Stromal cell of bone marrow (primary cell): ENCODE measurements at regions not wholly inside any gene's neighbourhood (a gene's known extent, or its start where the extent isn't known, plus 50 kb on each side); places are given as distances from the start of the nearest gene placed in this dataset.
"Not testable (repeated sequence)": the region's sequence is repeated elsewhere in the genome, so short reads cannot be mapped to it uniquely, and the experiment has no call there.

Source experiments
- DNase-seq: peaks from one replicate; pipeline ENCODE4 v3.0.0-alpha.2; 2012; ENCODE audit warnings: low read depth

DNA sequence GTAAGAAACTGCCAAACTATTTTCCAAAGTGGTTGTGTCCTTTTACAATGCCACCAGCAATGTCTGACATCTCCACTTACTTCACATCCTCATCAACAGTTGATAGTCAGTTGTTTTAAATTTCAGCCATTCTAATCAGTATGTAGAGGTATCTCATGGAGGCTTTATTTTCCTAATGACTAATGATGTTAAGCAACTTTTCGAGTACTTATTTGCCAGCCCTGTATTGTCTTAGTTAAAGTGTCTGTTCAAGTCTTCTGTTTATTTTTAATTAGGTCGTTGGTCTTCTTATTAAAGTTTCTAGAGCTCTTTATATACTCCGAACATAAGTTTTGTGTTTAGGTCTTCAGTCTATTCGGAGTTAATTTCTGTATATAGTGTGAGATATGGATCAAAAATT is 54.9 kb upstream of the NBPF12 start:
- not testable (repeated sequence) for DNase-seq

DNA sequence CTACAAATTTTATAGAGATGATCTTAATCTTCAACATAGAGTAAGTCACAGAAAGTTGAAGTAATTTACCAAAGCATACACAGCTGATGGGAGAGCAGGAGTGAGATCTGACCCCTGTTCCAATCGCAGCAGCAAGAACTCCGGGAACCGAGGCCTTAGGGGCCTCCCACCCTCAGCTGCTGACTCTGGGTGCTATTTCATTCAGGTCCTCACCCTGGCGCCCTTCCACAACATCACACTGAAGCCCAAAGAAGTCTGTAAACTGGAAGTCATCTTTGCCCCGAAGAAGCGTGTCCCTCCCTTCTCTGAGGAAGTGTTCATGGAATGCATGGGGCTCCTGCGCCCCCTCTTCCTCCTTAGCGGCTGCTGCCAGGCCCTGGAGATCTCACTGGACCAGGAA is 57.0 kb upstream of the NBPF12 start:
- not testable (repeated sequence) for DNase-seq

DNA sequence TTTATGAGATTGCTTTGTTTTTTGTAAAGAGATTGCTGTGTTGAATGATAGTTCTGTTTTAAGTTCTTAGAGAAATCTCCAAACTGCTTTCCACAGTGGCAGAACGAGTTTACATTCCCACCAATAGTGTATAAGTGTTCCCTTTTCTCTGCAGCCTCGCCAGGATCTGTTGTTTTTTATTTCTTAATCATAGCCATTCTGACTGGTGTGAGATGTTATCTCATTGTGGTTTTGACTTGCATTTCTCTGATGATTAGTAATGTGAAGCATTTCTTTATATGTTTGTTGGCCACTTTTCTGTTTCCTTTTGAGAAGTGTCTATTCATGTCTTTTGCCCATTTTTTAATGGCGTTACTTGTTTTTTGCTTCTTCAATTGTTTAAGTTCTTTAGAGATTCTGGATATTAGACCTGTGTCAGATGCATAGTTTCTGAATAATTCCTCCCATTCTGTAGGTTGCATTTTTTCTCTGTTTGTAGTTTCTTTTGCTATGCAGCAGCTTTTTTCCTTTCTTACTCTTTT is 74.3 kb upstream of the NBPF12 start:
- not testable (repeated sequence) for DNase-seq

DNA sequence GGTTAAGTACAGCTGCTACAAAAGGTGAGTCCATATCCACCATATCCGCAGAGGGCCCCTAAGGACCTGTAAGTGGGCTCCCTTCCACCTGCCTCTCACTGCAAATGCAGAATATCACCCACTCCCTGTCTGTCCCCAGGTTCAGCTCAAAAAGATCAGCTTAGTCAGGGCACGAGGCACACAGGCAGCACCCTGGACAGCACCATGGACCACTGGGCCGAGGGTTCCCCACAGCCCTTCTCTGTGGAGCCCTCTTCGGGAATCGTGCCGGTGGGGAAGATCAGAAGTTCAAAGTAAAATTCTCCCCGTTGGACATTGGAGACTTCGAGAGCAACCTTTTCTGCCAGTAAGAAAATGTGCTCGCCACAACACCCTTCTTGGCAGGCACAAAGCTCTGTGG is 85.0 kb upstream of the NBPF12 start:
- DNase-seq, result not testable (repeated sequence)

DNA sequence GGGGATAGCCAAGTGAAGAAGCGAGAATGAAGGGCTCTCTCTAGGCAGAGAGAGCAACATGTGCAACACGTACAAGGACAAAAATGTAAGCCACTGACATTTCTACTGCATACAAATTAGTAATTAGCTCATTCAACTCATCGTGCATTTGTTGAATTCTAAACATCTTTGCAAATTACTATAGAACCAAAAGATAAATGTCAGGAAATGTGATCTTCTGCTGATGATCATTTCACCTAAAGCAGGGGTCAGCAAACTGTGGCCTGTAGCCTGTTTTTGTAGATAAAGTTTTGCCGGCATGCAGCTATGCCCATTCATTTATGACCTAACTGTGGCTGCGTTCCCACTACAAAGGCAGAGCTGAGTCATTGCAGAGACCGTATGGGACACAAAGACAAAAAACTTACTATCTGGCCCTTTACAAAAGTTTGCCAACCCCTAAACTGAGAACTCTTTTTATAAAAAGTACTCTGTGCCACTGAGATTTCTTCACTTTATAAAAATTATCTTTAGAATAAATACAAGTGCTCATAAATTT is 87.7 kb upstream of the NBPF12 start:
- DNase-seq, result not testable (repeated sequence)

DNA sequence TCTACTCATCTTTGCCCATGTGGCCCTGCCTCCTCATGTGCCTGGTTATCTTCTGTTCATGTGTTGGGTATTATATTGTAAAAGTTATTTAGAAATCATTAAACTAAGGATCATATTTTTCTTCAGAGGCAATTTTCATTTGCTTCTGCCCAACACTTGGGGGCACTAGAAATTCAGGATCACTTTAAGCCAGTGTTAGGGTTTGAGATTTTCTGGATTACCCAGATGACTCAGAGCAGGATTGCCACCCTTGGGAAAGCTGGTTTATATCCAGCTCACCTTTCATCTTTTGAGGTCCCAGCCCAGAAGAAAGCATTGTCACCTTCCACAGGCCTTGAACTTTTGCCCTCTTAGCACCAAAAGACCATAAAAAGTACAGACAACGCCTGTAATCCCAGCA is 99.4 kb upstream of the NBPF12 start:
- not testable (repeated sequence) for DNase-seq

DNA sequence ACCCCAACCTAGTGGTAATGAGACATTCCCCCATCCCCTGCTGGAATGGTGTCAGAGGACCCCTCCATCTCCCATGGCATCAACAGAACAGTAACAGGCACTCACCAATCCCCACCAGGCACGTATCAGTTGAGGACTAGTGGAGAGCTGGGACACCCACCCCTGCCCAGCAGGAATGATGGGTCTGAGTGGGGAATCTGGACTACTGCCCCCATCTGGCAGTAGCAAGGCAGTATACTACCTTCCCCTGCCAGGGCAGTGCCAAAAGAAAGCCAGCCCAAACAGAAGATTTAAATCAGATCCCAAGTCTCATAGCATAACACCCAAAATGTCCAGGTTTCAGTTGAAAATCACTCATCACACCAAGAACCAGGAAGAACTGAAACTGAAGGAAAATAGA is 111.2 kb upstream of the NBPF12 start:
- DNase-seq, result not testable (repeated sequence)

DNA sequence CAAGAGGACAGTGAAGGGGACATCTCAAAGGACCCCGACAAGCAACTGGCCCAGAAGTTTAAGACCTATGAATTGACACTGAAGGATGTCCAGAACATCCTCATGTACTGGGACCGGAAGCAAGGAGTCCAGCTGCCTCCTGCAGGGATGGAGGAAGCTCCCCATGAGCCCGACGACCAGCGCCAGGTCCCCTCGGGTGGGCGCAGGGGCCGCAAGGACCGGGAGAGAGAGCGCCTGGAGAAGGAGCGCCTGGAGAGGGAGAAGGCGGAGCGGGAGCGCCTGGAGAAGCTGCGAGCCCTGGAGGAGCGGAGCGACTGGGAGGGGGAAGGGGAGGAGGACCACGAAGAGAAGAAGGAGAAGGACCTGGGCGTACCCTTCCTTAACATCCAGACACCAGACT is 143.9 kb upstream of the NBPF12 start:
- DNase-seq, result not testable (repeated sequence)

DNA sequence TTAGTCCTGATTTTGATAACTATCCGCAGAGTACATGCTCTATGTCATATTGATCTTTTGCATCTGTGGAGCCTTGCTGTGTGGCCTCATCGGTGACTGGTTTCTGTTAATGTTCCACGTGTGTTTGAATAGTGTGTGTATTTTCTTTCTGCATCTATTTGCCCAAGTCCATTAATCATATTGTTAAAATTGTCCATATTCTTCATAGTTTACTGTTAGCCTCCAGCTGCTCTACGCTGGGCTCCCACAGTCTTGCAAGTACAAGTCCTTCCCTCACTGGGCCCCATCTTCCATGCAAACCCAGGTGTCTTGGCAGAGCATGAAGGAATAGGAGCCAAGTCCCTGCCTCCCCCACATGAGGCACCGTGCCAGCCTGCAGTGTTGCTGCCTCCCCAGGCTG is 145.4 kb upstream of the NBPF12 start:
- DNase-seq, result not testable (repeated sequence)

DNA sequence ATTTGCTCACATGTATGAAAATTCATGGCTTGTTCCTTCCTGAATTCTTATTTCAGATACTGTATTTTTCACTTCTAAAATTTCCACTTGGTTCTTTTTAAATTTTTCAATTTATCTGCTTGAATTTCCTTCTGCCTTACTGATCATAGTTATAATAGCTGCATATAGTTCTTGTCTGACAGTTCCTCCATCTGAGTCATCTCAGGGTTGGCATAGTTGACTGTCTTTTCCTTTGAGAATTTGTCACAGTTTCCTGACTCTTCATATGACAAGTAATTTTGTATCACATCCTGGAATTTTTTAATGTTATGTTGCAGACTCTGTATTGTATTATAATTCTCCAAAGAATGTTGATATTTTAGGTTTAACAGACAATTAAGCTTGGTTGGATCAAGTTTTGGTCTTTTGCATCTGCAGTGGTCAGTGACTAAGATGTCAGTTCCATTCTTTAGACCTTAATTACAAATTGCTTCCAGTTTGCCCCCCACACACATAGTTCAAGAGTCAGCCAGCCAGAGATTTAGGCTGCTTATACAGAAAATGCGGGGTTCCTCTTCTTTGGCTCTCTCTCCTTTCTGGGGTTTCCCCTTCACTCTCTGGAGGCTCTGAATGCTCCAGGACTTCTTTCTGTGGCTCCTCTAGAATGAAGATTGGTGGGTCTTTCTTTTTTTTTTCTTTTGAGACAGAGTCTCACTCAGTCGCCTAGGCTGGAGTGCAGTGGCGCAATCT is 153.7 kb upstream of the NBPF12 start:
- DNase-seq, result not testable (repeated sequence)

DNA sequence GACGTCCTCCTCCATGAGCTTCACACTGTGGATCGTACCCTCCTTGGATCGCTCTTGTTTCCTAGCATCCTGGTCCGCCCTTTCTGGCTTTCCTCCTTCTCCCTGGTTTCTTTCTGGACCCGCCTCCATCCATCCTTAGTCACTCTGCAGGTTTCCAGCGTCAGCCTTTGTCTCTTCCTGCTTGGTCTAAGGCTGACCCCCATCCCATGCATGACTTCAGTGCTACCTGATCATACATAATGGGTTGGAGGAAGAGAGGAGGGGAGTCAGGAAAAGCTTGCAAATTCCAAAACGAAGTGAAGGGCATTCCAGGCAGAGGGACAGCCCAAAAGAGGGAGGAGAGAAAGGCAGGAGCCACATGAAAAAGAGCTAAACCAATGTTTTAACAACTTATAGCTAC is 156.9 kb upstream of the NBPF12 start:
- DNase-seq, result not testable (repeated sequence)

DNA sequence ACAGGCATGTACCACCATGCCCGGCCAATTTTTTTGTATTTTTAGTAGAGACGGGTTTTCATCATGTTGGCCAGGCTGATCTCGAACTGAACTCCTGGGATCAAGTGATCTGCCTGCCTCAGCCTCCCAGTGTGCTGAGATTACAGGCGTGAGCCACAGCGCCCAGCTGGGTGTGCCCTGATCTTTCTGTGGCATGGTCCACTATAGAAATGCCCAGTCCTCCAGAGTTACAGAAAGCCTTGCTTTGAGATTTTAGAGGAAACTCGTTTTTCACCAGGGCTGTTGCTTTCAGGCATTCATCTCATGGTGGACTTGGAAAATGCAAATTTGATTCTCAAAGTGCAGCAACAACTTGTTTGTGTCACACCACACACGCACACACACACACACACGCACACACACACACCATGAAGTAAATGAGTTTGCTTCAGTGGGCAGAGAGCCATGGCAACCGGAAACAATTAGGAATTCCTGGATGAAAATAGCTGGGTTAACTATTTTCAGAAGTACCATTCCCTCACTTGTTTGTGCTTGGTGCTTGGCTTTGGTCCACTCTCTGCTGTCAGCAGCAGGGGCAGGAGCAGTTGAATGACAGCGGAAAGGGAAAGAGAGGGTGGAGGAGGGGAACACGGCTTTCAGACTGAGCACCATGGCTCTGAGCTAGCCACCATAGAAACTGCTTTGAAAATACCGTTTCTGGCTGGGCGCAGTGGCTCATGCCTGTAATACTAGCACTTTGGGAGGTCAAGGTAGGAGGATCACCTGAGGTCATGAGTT is 160.1 kb upstream of the NBPF12 start:
- DNase-seq, result peak; percentile 9

DNA sequence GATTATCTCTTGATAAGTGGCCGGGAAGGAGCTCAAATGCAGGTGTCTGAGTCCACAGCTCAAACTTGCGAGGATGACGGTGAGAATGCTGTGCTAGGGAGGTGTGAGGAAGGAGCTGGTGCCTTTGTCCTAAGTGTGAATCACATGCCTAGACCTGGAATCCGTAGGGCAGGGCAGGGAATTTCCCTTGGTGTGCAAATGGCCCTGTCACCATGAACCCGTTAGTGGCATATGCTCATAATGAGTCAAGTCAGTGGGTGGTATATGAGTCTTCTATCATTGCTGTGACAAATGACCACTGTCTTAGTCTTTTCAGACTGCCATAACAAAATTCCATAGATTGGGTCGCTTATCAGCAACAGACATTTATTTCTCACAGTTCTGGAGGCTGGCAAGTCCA is 163.1 kb upstream of the NBPF12 start:
- DNase-seq, result not testable (repeated sequence)

DNA sequence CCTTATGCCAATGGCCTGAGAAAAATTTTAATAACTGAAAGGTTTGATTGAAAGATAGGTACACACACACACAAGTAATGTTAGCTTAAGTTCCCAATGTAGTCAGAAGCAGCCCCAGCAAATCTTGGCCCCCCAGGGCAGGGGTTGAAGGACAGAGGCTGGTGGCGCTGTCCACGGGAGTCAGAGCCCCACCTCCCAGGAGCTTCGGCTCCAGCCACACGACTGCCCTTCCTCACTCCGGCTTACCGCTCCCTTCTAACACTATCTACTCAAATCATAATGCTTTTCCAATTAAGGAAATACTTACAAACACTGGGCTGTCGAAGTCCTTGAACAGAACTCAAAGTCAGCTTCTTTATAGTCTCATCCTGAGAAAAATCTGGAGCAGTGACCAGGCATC is 163.9 kb upstream of the NBPF12 start:
- not testable (repeated sequence) for DNase-seq

DNA sequence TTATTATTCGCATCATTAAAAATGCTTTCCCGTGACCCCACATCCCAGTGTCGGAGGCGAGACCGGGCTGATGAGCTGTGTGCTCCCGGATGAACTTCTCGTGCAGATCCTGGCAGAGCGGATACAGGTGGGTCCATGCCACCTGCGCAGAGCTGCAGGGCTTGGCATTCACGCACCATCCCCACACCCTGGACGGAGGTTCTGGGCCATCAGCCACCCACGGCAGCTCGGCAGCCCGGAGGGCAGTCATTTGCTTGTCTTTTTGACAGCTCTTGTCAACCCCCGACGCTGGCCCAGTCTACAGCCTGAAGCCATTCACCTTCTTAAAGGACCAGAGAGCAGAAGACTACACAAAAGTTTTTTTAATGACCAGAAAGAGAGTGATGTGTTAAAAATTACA is 166.7 kb upstream of the NBPF12 start:
- DNase-seq, result not testable (repeated sequence)

DNA sequence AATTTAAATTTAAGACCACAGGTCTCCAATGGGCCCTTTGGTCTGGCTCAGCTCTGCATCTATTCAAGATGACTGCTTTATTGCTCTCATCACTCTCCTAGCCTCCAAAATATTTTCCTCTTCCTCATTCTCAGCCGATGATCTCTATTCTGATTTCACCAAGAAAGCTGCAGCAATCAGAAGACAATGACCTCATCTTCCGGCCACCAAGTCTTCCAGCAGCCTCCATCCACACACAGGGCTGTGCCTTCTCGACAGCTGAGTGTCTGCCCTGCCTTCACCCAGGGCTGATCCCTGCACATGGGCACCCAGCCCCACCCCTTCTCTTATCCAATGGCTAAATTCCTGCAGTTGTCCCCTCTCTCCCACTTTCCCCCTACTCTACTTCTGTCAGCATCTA is 167.1 kb upstream of the NBPF12 start:
- DNase-seq, result not testable (repeated sequence)

DNA sequence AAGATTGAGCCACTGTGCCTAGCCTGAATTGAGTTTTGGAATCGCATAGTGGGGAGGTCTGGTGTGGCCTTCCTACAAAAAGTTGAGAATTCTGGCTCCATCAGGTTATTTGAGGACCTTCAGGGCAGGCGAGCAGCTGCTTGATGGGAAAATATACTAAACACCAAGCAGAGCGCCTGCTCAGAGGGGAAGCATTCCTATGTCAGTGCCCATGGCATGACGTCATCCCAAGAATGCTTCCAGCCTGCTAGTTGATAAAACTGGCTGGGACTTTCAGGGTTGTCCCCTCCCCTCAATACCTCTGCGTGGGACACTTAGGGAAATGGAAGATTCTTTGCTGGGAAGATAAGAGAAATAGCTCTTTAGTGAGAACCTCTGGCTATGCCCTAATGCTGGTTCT is 174.9 kb upstream of the NBPF12 start:
- not testable (repeated sequence) for DNase-seq

DNA sequence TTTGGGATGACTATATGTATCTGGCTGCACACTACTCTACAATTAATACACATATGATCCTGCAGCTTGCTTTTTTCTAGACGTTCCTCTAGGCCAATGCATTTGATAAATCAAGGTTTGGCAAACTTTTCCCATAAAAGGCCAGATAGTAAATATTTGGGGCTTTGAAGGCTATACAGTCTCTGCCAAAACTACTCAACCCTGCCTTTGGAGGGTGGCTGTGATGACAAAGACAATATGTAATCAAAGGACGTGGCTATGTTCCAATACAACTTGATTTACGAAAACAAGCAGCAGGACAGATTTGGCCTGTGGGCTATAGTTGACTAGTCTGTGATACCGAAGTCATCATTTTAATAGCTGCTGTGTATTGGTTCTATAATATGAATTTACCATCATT is 181.3 kb upstream of the NBPF12 start:
- DNase-seq, result not testable (repeated sequence)

DNA sequence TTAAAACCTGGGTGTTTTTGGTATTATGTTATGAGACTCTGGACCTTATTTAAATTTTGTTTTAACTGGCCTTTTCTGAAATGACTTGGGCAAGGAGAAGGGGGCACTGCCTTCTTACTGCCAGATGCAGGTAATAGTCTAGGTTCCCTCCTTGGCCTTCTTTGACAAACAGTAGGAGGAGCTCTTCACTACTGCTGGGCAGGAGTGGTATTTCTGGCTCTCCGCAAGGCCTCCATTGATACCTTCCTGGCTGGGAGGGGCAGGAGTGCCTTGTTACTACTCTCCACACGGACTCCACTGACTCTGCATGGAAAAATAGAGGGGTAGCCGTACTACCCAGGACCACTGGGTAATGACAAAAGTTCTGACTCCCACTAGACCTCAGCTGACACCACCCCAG is 189.4 kb upstream of the NBPF12 start:
- not testable (repeated sequence) for DNase-seq

DNA sequence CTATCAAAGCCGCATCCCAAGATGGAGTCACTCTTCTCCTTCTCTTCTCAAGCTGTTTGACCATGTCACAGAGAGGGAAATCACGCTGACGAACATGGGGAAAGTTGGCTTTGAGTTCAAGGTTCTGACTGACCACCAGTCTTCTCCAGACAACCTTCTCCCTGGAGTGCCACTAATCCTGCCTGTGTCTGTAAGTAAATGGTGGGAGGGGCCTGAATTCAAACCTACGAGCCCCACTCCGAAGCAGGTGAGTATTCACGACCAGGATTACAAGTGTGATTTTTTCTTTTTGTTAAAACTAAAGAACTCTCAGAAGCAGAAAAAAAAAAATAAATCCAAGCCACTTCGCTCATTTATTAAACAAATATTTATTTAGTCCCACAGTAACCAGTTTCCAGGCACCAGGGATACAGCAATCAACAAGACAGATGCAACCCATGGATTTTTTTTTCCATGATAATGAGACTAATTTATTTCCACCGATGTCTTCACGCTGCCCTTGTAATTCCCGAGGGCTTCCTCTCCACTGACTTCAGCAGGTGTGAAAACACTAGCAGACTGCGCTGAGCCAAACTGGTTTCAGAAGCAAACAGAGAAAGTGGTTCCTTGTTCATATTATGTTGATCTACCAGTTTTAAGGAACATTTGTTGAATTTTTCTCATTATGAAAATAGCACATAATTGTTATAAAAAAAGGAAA is 206.0 kb upstream of the NBPF12 start:
- not testable (repeated sequence) for DNase-seq

DNA sequence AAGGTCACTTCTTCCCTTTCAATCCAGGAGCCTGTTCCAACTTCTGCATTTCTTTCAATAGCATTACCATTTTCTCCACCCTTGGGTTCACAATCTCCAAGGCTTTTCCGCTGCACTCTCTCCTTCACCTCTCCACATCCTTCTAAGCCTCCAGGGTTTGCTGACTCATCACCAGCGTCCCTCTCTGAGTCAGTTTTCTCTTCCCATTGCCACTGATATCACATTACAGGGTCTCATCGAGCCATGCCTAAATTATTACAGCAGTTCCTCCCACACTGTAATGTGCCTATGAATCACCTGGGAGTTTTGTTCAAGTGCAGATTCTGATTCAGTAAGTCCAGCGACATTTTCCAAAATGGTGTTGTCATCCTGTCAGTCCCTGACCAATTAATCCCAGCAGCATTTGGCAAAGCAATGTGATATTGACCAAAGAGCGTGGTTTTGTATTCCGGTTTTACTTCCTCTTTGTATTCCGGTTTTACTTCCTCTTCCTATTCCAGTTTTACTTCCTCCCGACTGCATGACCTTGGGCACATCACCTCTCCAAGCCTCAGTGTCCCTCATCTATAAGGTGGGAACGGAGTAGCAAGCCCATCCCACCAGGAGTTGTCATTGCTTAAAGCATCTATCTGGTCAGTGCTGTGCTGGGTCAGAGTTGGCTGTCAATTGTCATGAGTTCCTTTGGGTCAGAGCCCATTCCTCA is 208.3 kb upstream of the NBPF12 start:
- not testable (repeated sequence) for DNase-seq

DNA sequence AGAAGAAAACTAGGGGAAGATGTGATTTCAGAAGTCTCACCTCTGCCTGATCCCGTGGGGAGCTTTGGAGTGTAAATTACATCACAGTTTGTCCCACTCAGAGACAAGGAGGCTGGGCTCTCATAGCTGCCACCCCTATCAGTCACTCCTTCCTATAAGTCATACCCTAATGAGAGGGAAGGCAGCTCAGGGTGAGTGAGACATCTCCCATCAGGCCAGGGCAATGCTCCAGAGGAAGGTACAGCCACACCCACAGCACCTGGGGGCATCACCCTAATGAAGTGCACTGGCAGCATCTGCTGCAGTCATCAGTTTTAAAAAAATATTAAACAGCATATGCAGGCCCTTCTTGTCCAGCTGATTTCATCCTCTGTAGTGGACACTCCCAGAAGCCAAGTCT is 223.1 kb upstream of the NBPF12 start:
- DNase-seq, result not testable (repeated sequence)
